ENCODE measurements at regions not wholly inside any gene's neighbourhood (a gene's known extent, or its start where the extent isn't known, plus 50 kb on each side); places are given as distances from the start of the nearest gene placed in this dataset.

DNA sequence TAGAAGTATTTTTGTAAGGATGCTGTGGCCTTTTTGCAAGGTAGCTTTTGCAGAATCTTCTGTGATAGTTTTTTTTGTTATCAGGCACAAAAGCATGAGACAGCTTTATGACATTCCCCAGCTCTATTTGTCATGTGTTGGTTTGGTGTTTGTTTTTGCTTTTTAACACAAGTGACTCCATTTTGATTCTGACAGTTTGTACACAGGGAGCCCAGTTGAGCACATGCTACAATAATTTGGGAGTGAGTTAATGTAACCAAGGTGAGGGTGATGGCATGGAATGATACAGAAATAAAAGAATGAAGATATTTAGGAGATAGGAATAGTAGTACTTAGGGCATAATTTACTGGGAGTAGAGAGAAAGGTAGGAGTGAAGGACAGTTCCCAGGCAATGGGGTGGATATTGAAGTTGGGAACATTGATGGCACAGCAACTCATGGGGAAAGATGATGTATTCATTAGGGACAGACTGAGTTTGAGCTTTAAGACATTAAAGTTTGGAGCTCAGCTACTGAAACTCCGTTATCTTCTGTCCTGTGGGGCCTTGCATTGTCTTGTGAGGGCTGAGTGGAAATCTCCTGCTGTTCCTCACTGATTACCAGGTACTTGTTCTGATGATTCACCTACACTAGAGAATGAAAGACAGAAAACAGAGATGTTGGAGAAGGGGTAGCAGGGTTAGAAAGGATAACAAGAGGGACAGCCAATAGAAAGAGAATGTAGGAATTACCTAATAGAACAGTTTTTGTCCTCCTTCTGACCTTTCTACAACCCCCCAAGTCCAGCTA, 88.3 kb upstream of the CCDC112 start:
- H2BK15ac ChIP-seq (ENCODE audit: low read depth, low read length) = no peak overlapping the region
- no peaks in the 10 kb centered on the region for H3K27me3 ChIP-seq (ENCODE audit: insufficient read depth, low read length)
- no peaks in the 10 kb centered on the region for H3K9me3 ChIP-seq (ENCODE audit: control insufficient read depth, low read depth, low read length)
- H2AFZ ChIP-seq (ENCODE audit: low read length) = no peak overlapping the region
- H2BK120ac ChIP-seq (ENCODE audit: low read depth, low read length, poor library complexity, severe bottlenecking) = no peak overlapping the region
- TF ChIP-seq, protein P1, sequence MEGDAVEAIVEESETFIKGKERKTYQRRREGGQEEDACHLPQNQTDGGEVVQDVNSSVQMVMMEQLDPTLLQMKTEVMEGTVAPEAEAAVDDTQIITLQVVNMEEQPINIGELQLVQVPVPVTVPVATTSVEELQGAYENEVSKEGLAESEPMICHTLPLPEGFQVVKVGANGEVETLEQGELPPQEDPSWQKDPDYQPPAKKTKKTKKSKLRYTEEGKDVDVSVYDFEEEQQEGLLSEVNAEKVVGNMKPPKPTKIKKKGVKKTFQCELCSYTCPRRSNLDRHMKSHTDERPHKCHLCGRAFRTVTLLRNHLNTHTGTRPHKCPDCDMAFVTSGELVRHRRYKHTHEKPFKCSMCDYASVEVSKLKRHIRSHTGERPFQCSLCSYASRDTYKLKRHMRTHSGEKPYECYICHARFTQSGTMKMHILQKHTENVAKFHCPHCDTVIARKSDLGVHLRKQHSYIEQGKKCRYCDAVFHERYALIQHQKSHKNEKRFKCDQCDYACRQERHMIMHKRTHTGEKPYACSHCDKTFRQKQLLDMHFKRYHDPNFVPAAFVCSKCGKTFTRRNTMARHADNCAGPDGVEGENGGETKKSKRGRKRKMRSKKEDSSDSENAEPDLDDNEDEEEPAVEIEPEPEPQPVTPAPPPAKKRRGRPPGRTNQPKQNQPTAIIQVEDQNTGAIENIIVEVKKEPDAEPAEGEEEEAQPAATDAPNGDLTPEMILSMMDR (conservative IDR thresholded peaks at IDR 0.05) = no peak
- H3K56ac ChIP-seq (ENCODE audit: insufficient read length, low read depth, low read length) = no peak overlapping the region
- no peak overlapping the region for H3K18ac ChIP-seq (ENCODE audit: insufficient read length, low read depth, low read length)
- no peaks in the 10 kb centered on the region for H3K23me2 ChIP-seq (ENCODE audit: insufficient read length, low read depth, low read length, poor library complexity, severe bottlenecking)
- H3K23ac ChIP-seq (ENCODE audit: insufficient read length, low read depth, low read length) = no peak overlapping the region
- Mint-ChIP-seq H3K9me3 (no peaks in the 10 kb centered on the region), H3K4me1 (peaks cover 3% of the 10 kb centered on the region in 2 experiments; a peak in 3 of 4 replicates), H3K27me3 (ENCODE audit: low read depth) (no peaks in the 10 kb centered on the region), H3K27ac (no peak overlapping the region), H3K4me3 (no peak overlapping the region), H3K36me3 (ENCODE audit: insufficient read depth in 1 of 3, low read depth in 3 of 3) (no peaks in the 10 kb centered on the region)
- no CpG with 5 or more reads among the region's 1 CpG for WGBS (ENCODE audit: extremely low coverage, insufficient read length, low lambda C conversion rate)
- H2AK5ac ChIP-seq (ENCODE audit: insufficient read length, low read length) = no peak overlapping the region
- no peak overlapping the region for H3K14ac ChIP-seq (ENCODE audit: insufficient read depth, low read length)
- no peak overlapping the region for H2BK20ac ChIP-seq (ENCODE audit: low read depth, low read length, poor library complexity, severe bottlenecking)
- no peak overlapping the region for H4K8ac ChIP-seq (replicated peaks; ENCODE audit: insufficient read length, low read depth, low read length)
- no peak overlapping the region for H2BK12ac ChIP-seq (ENCODE audit: insufficient read length, low read depth, low read length)
- H3K9ac ChIP-seq (ENCODE audit: extremely low read depth, insufficient read length, low read length) = no peak overlapping the region
- H2BK5ac ChIP-seq (ENCODE audit: insufficient read length, low read length) = no peak overlapping the region
- H3T11ph ChIP-seq (ENCODE audit: low read length) = no peak overlapping the region
- no peaks in the 10 kb centered on the region for H4K20me1 ChIP-seq (ENCODE audit: control insufficient read depth, insufficient read depth, insufficient read length)
- H3K27ac ChIP-seq (ENCODE audit: insufficient read length, low read depth, low read length) = no peak overlapping the region
- DNase-seq = no peak
- H3K4me1 ChIP-seq (ENCODE audit: insufficient read depth, low read length) = no peaks in the 10 kb centered on the region
- no peaks in the 10 kb centered on the region for H3K79me1 ChIP-seq (ENCODE audit: insufficient read depth, low read depth, low read length, poor library complexity, severe bottlenecking)
- no peak overlapping the region for H3K4ac ChIP-seq (ENCODE audit: low read depth, low read length)
- H3K79me2 ChIP-seq (ENCODE audit: insufficient read depth, low read length) = no peaks in the 10 kb centered on the region
- H4K5ac ChIP-seq (ENCODE audit: insufficient read length, low read depth, low read length) = no peak overlapping the region
- no peak overlapping the region for H4K91ac ChIP-seq (ENCODE audit: insufficient read length, low read depth, low read length)
- H3K4me2 ChIP-seq (ENCODE audit: insufficient read depth, insufficient read length, low read length) = no peak overlapping the region
